Omental fat pad (tissue), 3 donors: ENCODE measurements at regions not wholly inside any gene's neighbourhood (a gene's known extent, or its start where the extent isn't known, plus 50 kb on each side); places are given as distances from the start of the nearest gene placed in this dataset.

Source experiments
- ATAC-seq: fragments of 150-250 bp; one replicate; pipeline ENCODE4 v1.9.1; 2016; ENCODE audit warnings: mild to moderate bottlenecking, moderate library complexity; ENCODE audit not compliant: low FRiP score
- DNase-seq: peaks from one replicate; pipeline ENCODE4 v3.0.0-alpha.2; 2019; ENCODE audit warnings: low spot score
- TF ChIP-seq, protein P1 (sequence below), 3 donors: fragments of 450-650 bp; IDR thresholded peaks; one replicate each; pipeline ENCODE4 v1.5.1; 2016 to 2017; ENCODE audit warnings: antibody characterized with exemption in 3 of 3, mild to moderate bottlenecking in 3 of 3, moderate library complexity in 2 of 3

DNA sequence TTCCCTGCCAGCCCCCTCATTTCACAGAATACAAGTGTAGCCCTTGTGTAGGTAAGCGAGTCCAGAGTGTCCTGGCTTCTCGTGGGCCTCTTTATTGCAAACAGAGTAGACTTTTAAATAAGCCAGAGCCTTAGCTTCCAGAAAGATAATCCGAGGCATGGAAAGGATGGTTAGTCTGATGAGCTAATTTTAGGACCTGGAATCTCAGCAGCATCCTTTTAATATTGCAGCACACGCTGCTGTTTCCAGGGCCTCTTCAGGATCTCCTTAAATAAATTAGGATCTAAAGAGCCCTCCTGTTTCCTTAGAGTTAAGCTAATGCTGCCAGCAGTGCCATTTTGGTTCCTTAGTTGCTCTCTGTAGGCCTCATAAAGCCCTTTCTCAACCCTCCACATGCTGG lies 99.2 kb downstream of the RFC3 start:
- TF ChIP-seq, protein P1, sequence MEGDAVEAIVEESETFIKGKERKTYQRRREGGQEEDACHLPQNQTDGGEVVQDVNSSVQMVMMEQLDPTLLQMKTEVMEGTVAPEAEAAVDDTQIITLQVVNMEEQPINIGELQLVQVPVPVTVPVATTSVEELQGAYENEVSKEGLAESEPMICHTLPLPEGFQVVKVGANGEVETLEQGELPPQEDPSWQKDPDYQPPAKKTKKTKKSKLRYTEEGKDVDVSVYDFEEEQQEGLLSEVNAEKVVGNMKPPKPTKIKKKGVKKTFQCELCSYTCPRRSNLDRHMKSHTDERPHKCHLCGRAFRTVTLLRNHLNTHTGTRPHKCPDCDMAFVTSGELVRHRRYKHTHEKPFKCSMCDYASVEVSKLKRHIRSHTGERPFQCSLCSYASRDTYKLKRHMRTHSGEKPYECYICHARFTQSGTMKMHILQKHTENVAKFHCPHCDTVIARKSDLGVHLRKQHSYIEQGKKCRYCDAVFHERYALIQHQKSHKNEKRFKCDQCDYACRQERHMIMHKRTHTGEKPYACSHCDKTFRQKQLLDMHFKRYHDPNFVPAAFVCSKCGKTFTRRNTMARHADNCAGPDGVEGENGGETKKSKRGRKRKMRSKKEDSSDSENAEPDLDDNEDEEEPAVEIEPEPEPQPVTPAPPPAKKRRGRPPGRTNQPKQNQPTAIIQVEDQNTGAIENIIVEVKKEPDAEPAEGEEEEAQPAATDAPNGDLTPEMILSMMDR (IDR thresholded peaks at IDR 0.05), result no peak
- ATAC-seq (no peak), DNase-seq (no peak)

DNA sequence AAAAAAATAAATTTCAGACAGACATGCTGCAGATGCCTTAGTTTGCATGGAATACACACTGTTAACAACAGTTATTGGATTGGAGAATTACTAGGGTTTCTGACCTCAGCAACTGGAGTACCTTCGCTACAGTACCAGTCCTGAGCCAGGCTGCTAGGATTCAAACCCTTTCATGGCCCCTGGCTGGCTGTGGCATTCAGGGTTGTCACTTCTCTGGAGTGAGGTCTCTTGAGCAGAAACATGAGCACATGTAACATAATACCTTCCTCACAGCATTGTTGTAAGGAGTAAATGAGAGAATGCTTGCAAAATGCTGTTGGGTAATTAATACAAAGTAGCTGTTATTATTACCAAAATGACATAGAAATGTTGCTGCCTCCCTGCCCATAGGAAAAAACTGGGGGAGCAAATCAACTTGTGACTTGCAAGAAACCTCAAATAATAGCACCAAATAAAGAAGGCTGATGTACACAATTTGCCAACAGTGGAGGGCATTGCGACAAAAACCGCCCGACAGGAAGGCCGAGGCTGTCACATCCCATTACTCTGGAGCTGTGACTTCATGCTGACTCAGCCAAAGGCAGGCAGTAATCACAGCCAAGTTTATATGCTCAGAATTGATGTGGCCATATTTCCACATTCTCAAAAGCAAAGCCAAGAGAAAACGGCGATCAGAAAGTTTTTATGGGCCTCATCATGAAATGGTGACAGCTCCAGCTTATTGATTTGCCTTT lies 100.4 kb downstream of the RFC3 start:
- TF ChIP-seq, protein P1 (IDR thresholded peaks at IDR 0.05), result no peak
- no peak for DNase-seq
- ATAC-seq, result no peak

DNA sequence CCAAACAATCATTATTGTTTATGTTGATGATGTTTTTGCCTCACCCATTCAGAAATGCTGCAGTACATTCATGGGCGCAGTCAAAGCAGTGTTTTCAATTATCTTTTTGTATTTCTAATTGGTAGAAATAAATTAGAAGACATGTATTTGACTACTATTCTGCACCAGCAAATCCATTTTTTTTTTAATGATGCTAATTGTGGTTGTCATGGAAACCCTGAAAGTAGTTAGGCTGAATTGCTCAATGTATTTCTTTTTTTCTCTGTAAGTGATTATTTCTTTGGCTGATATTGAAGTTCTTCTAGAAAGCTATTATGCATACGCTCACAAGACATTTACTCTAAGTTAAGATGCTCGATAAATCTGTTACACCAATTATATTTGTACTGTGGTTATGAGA lies 101.2 kb downstream of the RFC3 start:
- TF ChIP-seq, protein P1 (IDR thresholded peaks at IDR 0.05), result no peak
- ATAC-seq, result no peak
- no peak for DNase-seq

DNA sequence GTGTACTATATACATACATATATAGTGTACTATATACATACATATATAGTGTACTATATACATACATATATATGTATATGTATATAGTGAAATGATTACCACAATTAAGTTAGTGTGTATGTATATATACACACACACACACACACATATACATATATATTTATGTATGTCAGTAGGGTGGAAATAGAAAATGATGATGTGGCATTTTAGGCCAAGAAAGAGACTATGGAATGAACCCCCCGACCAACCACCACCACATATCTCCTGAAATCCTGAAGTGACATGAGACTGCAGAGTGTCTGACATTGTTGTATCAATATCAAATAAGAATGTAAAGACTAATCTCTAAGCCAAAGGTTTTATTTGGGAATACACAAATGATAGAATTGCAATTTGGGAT lies 107.6 kb downstream of the RFC3 start:
- TF ChIP-seq, protein P1 (IDR thresholded peaks at IDR 0.05), result no peak
- DNase-seq, result no peak
- no peak for ATAC-seq

DNA sequence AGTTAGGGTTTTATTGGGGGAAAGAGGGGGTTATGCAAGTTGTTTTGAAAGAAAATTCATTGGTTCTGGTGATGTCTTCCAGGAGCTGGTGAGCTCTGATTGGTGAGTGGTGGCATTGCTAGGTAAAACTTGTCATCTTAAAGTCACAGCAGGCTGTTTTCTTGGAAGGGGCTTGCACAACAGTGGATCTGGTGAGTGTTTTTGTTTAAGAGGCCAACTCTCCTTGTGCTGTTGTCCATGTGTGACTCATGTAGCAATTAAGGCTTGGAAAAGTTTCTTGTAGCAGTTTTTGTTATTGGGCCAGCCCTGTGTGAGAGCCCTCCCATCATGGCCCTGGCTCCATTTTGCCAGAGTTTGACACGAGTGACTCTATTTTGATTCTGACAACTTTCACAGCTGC lies 109.4 kb downstream of the RFC3 start:
- DNase-seq (no peak), ATAC-seq (no peak)
- TF ChIP-seq, protein P1 (IDR thresholded peaks at IDR 0.05), result no peak

DNA sequence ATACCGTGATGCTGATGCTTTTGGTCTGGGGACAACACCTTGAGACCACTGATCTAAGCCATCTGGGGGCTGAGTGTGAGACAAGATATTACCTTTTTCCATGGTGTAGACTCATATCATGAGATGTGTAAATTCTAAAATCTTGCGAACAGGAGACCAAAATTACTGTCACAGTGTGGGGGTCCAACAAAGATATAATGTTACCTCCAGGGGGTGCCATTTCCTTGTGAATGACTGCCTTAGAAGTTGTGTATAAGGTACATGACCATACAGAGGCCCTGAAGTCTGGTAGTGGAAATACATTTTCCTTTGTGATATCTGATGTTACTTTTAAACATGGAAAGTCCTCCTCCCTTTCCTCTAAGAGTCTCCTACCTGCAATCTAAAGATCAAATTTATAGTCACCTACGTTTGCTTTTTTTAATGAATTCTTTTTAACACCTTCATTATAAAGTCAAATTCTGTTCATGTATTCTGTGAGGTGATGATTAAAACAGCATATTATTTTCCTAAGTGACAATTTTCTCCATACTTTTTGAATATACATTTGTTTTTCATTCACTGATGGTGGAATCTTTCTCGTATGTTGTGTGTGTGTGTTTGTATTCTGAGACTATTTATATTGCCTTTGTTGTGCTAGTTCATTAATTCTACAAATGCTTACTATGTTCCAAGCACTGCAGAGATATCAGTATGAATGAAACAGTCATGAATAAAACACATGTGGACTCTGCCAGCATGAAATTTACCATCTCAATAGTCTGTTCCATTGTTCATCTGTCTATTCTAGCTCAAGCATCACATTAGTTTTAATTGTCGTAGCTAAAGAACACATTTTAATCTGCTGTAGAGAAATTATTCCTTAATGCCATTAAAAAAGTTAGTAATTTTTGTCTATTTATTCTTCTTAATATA lies 113.7 kb downstream of the RFC3 start:
- DNase-seq, result no peak
- no peak for ATAC-seq
- TF ChIP-seq, protein P1 (IDR thresholded peaks at IDR 0.05), result no peak
